ENCODE measurements at regions not wholly inside any gene's neighbourhood (a gene's known extent, or its start where the extent isn't known, plus 50 kb on each side); places are given as distances from the start of the nearest gene placed in this dataset.

- no peak for TF ChIP-seq NANOG (IDR thresholded peaks at IDR 0.05; ENCODE audit: borderline replicate concordance)
- no peak for TF ChIP-seq ETS1 (IDR thresholded peaks at IDR 0.05)
- no peak for TF ChIP-seq REST (IDR thresholded peaks at IDR 0.05; ENCODE audit: unreplicated experiment)
- TF ChIP-seq JUNB (IDR thresholded peaks at IDR 0.05; ENCODE audit: unreplicated experiment): no peak
- no peak for TF ChIP-seq CTCF (conservative IDR thresholded peaks at IDR 0.05; ENCODE audit: low read depth in 2 of 2)
- TF ChIP-seq ZNF114 (CRISPR knock-in tag; IDR thresholded peaks at IDR 0.05): no peak
- no peak for TF ChIP-seq CREB1 (CRISPR knock-in tag; IDR thresholded peaks at IDR 0.05; ENCODE audit: low read depth)
- no peak for TF ChIP-seq POLR2AphosphoS5 (IDR thresholded peaks at IDR 0.05; ENCODE audit: low read depth)
- no peak for TF ChIP-seq EZH2phosphoT487 (IDR thresholded peaks at IDR 0.05; ENCODE audit: unreplicated experiment)
Measured at GRCh38 chr3:159887911-159888310, 100.7 kb upstream of the IL12A start (continued).

- ATAC-seq: no peak
- H3K36me3 ChIP-seq (ENCODE audit: insufficient read depth): no peaks in the 10 kb centered on the region
- no peaks in the 10 kb centered on the region for H3K27me3 ChIP-seq (ENCODE audit: insufficient read depth)
- no peak overlapping the region for H3K4me3 Mint-ChIP-seq
- no peak overlapping the region for H3K27ac ChIP-seq (ENCODE audit: low read depth)
- H3K4me2 ChIP-seq: no peak overlapping the region
- no peaks in the 10 kb centered on the region for H3F3A ChIP-seq (replicated peaks; ENCODE audit: low read depth)
- H3K4me1 Mint-ChIP-seq: no peaks in the 10 kb centered on the region
- no peaks in the 10 kb centered on the region for H3K9me2 ChIP-seq (ENCODE audit: insufficient read depth)
- H3K27me3 Mint-ChIP-seq (ENCODE audit: insufficient read depth, low read depth, poor library complexity): no peaks in the 10 kb centered on the region
- H2AFZ ChIP-seq: no peak overlapping the region
- H3K36me3 Mint-ChIP-seq (ENCODE audit: low read depth): peaks cover 9% of the 10 kb centered on the region; the same call in 1 of the 3 replicates
- H3K4me3 ChIP-seq: no peak overlapping the region
- H4K20me1 ChIP-seq (replicated peaks; ENCODE audit: insufficient read depth): 0 out of 2 replicates have a peak, but pooled peaks cover 10% of the 10 kb centered on the region
- H3K4me1 ChIP-seq (ENCODE audit: insufficient read depth): no peaks in the 10 kb centered on the region
- no peak for DNase-seq (ENCODE audit: low spot score)
- no peaks in the 10 kb centered on the region for H3K9me3 Mint-ChIP-seq
- H3K79me2 ChIP-seq (replicated peaks; ENCODE audit: insufficient read depth): no peaks in the 10 kb centered on the region
- H3K27ac Mint-ChIP-seq: no peak overlapping the region
- no peak for TF ChIP-seq JUNB (IDR thresholded peaks at IDR 0.05; ENCODE audit: unreplicated experiment)
- no peak for TF ChIP-seq EZH2phosphoT487 (IDR thresholded peaks at IDR 0.05; ENCODE audit: unreplicated experiment)
- no peak for TF ChIP-seq ETS1 (IDR thresholded peaks at IDR 0.05)
- TF ChIP-seq STAT1 (IDR thresholded peaks at IDR 0.05; ENCODE audit: unreplicated experiment): no peak
- TF ChIP-seq ZNF462 (CRISPR knock-in tag; IDR thresholded peaks at IDR 0.05): no peak
Measured at GRCh38 chr3:159892171-159892795, 96.4 kb upstream of the IL12A start.
